GM03348 (cell line): ENCODE measurements at regions not wholly inside any gene's neighbourhood (a gene's known extent, or its start where the extent isn't known, plus 50 kb on each side); places are given as distances from the start of the nearest gene placed in this dataset.
A peak's percentile ranks its signal among the peaks of the same experiment; 100 is the strongest.

Experiments used
- DNase-seq: peaks from one replicate; pipeline ENCODE4 v3.0.0; 2012; ENCODE audit warnings: low spot score

DNA sequence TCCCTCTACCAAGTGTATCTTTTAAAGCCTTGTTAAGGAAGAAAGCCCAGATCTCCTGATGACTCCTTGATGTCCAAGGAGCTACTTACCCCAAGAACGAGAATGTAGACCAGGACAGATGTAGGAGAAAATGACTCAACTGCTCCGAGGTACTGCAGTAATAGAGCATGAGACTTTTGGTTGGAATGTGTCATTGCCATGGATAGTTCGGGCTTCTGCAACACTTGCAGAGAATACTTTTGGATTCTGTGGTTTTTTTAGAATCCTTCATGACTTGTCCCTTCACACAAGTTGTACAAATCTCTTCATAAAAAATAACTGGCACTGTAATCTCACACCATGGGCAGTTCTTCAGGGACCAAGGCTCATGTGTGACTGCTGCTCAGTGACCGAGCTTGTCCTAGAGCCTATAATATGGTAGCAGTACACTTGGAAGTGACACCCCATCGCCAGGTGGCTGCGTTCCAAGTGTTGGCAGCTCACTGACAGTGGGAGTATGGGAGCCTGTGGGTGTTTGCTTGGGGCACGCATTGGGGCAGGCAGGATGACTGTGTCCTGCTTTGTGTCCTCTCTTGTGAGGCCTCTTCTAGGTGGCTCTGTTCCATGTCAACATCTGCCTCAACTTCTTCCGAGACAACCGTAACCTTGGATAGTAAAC lies 87.9 kb upstream of the WDR1 start:
- peak; percentile 79 for DNase-seq

DNA sequence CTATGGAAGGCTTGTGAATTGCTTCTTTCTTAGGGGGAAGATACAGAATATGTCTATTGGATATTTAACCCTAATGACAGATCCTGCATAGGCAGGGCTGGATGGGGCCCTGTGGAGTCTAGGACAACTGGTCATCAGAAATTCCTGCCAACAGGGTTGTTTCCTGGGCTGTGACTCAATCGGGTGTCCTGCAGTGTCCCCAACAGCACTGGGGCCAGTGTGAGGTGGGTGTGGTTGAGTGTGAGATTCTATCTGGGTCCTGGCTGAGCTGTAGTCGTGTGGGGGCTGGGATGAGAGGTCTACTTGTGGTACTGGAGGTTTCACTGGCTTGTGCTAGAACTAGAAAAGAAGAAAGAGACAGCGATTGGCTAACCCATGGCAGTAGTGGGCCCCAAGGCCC lies 87.3 kb upstream of the WDR1 start:
- no peak for DNase-seq

GRCh38 chr4:10201381-10202223 lies 85.0 kb upstream of the WDR1 start:
- no peak for DNase-seq

- DNase-seq = no peak
Observed at GRCh38 chr4:10200869-10201268, 84.3 kb upstream of the WDR1 start.

DNA sequence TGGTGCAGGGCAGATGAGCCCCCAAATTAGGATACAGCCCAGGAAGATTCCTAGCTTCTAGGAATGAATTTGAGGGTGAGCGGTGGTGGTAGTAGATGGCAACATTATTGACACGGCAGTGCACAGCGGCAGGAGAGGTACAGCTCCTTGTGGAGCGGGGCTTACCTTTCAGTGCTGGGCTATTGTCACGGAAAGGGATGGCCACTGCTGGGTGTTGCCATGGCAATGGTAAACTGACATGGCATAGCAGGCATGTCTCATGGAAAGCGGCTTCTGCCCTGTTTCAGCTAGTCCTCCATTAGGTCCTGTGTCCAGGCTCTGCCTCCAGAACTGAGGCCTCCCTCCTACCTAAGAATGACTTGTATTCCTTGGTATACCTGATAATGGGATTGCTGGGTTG lies 81.8 kb upstream of the WDR1 start:
- DNase-seq = no peak

DNA sequence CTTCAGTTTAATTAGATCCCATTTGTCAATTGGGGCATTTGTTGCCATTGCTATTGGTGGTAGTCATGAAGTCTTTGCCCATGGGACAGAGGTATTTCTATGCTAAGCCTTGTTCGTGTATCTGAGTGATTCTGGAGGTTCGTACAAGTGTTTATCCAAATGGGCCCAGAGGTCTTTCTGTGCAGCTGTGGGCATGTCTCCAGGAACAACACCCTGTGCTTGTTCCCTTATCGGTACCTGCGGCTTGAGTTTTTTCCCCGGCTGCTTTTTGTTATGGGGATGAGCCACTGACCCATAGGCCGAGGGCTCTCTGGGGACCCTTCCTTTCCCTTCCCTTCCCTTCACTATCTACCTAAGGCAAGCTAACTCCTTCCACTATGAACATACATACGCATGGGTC lies 81.4 kb upstream of the WDR1 start:
- DNase-seq = no peak

DNA sequence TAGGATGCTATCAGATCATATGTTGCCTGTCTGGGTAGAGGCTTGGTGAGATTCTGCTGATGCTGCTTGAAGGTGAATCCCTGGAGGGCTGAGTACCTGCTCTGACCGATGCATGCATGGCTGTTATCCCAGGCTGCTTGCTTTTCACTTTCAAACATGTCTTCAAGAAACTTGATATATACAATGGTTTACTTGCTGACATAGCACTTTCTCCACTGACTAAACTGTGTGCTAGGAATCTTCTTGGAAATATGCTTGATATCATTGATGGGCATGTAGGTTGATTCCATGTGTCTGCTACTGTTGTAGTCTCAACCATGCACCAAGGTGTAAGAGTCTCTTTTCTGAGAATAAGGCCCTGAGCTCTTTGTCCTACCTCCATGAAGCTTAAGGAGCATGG lies 79.6 kb upstream of the WDR1 start:
- no peak for DNase-seq

DNA sequence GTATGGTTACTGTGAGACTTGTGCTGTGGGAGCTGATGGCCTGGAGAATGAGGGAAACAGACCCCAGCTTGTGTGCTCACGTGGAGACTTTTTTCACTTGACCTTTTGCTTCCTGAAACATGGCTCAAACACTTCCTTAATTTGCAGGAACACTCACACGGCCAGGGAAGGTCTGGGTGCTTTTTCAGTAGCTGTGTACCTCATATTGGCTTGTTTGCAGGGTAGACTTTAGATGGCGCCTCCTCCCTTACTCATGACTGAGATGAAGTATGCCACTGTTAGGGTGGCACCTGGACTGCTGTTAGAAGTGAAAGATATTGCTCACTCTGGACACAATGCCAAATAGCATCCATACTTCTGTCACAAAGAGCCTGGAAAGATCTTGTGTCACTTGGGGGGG lies 75.7 kb upstream of the WDR1 start:
- DNase-seq = no peak

DNA sequence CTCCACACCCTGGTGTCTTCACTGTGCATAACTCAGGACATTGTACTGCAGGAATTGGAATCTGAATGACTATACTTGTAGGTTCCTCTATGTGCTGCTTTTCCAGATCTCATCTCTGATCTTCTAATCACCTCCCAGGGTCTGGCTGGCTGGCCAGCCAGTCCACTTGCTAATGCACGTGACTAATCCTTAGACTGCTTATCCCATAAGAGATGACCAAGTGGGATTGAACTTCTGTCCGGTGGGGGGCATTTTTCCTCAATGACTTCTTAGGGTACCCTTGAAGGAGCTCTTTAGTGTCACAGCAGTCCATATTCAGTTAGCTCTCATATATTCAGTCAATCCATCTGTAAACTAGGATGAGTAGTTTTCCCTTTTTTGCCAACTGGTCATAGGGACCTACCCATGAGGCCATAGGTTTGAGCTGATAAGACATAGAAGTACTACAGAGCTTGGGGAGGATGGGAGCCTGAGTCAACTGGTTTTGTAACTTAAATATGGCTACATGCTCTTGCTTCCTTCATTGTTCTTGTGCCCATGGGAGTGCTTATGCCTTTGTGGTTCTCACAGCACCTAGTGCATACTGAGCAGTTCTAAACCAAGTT lies 71.9 kb upstream of the WDR1 start:
- DNase-seq = no peak

- DNase-seq = peak; percentile 42
Observed at GRCh38 chr4:10186228-10187214, 69.9 kb upstream of the WDR1 start.

DNA sequence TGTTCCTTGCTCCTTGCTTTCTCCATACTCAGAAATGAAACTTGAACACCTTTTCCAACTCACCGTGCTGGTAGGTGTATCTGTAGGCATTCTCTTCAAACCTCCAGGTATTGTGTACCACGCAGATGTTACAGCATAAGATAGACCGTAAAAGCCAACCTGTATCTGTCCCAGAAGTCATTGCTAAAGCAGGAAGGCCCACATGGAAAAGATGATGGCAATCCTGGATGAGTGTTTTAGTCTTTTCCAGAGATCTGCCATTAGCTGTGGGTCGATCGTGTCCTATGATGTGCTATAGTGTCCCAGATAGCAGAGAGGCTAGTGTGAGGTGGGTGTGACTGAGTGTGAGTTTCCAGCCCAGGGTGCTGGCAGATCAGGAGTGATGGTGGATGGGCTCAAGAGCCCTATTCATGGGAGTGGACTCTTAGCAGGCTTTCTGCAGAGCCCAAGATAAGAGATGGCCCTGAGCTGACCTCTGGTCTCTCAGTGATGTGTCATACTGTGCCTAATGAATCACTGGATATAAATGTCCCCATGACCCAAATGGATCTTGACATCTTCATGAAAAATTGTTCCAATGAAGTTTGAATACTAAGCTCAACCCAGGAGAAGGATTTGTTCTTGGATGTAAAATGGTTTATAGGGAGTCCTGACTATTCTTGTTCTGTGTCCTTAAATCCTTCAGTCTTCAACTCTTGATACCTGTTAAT lies 69.1 kb upstream of the WDR1 start:
- DNase-seq = no peak

DNA sequence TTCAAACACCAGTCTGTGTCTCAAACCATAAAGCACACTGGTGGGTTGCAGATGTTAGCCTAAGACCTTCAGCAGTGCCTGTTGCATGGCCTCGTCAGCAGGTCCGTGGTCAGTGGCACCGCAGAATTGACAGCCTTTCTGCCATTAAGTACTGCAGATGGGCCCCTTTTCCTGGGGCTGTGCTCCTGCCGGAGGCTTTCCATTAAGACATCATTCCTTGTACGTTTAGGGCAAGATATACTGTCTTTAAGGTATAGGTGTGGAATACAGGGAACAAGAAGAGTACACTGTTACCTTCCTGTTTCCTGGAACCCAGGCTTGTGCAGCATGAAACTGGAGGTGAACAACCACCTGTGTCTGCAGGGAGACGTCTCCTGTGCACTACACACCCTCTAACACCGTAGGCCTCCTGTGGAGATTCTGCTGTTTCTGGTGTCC lies 67.9 kb upstream of the WDR1 start:
- DNase-seq = no peak

DNA sequence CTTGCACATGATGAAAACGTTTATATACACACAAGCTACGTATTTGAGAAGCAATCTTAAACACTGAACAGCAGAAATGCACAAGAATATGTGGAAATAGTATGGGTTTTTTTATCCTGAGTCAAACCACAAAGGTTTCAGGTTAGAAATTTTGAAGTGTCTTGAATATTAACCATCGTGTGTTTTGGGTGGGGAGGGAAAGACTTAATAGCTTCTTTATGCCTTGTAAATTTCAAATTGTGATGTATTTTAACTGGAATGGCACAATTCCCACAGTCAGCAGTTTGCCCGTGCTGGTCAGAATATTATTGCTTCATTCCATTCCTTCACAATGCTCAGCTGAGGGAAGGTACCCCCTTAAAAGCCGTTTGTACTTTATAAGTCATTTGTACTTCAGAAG lies 67.4 kb upstream of the WDR1 start:
- peak; percentile 50 for DNase-seq

DNA sequence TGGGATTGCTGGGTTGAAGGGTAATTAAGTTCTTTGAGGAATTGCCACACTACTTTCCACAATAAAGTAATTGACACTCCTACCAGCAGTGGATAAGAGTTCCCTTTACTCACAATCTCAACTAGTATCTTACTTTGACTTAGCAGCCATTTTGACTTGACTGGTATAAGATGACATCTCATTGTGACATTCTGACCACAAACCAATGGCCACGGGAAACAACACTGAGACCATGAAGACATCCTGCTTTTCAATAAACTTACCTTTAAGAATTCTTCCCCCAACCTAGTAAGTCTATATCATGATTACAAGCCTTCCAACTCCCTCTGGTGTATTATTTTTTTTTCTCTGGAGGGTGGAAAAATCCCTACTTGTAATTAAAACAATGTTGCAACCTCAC lies 66.9 kb upstream of the WDR1 start:
- no peak for DNase-seq

DNA sequence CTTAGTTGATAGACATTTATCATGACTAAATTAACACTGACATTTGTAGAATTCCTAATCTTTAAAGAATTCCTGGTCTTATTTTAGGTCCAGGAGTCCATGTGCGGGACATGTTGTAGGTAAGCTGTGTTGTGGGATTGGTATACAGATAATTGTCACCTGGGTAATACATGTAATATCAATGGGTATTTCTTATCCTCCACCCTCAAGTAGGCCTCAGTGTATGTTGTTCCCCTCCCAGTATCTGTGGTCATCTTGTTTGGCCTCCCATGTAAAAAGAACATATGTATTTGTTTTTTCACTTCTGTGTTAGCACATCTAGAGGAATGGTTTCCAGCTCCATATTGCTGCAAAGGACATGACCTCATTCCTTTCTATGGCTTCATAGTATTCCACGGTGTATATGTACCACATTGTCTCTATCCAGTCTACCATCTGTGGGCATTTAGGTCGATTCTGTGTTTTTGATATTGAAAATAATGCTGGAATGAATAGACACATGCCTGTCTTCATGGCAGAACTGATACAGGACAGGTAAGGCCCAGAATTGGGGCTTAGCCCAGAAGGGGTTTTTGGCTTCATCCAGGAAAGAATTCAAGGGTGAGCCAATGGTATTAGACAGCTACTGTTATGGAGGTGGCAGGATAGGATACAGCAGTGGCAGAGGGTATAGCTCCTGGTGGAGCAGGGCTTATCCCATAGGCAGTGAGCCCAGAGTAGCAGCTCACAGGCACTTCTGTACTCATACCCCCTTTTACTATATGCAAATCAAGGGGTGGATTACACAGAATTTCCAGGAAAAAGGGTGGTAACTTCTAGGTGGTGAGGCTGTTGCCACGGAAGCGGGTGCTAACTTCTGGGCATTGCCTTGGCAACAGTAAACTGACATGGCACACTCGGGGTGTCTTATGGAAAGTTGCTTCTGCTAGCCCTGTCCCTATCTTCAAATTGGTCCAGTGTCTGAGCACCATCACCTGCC lies 66.1 kb upstream of the WDR1 start:
- no peak for DNase-seq

DNA sequence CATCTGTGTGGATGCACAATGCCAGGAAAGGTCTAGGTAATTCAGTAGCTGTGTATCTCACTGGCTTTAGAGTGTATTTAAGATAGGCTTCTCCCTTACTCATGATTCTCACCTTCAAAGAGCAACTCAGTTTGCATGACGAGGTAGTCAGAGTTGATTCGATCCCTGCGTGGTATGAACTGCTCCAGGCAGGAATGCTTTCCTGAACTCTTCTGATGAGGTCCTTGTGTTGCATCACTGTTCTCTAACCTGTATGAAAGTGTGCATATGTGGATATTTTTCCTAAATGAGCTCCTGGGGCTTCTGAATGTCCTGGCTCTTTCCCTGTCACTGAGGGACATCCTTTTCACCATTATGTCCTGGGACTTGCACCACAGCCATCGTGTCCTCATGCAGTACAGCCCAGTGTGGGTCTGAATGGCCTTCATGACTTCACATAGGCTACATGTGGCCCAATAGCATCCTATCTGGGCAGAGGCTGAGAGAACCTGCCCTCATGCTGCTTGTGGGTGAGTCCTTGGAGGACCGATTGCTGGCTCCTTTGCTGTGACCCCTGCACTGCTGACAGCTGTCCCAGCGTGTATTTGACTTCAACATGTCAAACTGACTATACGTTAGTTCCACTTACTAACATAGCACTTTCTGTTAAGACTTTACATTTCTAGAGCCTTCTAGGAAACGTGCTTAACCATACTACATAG lies 65.3 kb upstream of the WDR1 start:
- no peak for DNase-seq

DNA sequence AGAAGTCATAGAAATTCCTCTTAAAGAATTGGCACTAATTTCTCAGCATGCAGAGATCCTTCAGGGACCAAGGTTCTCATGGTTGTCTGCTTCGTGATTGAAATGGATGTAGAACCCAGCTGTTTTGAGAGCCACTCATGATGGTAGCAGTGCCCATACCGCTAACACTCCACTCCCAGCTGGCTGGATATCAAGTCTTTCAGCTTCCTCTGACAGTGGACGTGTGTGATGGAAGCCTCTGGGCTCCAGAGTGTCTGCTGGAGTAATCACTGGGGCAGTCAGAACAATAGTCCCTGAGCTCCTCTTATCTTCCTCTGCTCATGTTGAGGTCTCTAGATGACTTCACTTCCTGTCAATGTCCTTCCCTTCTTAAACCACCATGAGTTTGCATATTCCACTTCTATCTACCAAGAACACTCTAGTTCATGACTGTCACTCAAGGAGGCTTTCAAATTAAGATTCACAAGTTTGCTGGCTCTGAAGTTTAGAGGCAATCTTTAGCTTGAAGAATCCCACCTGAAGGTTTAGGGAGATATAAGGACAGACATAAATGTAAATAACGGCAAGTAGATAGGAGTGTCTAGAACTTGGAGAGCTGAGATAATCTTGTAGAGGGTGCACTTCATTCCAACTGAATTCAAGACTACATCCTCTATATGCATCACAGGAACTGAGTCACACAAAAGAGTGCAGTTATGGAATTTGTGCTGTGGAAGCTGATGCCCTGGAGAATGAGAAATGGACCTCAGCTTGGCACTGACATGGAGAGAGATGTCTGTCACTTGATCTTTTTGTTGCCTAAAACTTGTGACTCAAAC lies 64.5 kb upstream of the WDR1 start:
- DNase-seq = peak; percentile 46

- DNase-seq = no peak
Observed at GRCh38 chr4:10180603-10180926, 64.0 kb upstream of the WDR1 start.
